HL-60 (cell line): ENCODE measurements at regions not wholly inside any gene's neighbourhood (a gene's known extent, or its start where the extent isn't known, plus 50 kb on each side); places are given as distances from the start of the nearest gene placed in this dataset.

Experiments used
- DNase-seq, 2 experiments: peaks; one replicate each; pipeline ENCODE4 v3.0.0-alpha.2; 2010 to 2020; ENCODE audit warnings: low read depth in 1 of 2, low spot score in 1 of 2
- H3K27ac ChIP-seq: fragments of 250-450 bp; sonication (Bioruptor Pico); replicated peaks from 2 replicates; pipeline ENCODE4 v1.5.1; 2020; ENCODE audit warnings: mild to moderate bottlenecking, moderate library complexity
- H3K27me3 ChIP-seq: fragments of 250-450 bp; sonication (Bioruptor Pico); 2 replicates; pipeline ENCODE4 v1.5.1; 2021; ENCODE audit warnings: mild to moderate bottlenecking, moderate library complexity; ENCODE audit not compliant: insufficient read depth, poor library complexity, severe bottlenecking
- H3K4me3 ChIP-seq: replicated peaks from 2 replicates; pipeline ENCODE4 v1.5.1; 2011; ENCODE audit warnings: mild to moderate bottlenecking, control low read depth, low read length; ENCODE audit not compliant: insufficient read depth
- GABPA ChIP-seq: IDR thresholded peaks from 2 replicates; pipeline ENCODE4 v1.6.1; 2012; ENCODE audit warnings: low read depth
- POLR2AphosphoS5 ChIP-seq: IDR thresholded peaks from 2 replicates; pipeline ENCODE4 v1.6.1; 2012; ENCODE audit warnings: low read depth
- SPI1 ChIP-seq: IDR thresholded peaks from 2 replicates; pipeline ENCODE4 v1.6.1; 2012; ENCODE audit warnings: low read depth, mild to moderate bottlenecking, borderline replicate concordance
- TF ChIP-seq, protein P1 (sequence below): IDR thresholded peaks from 2 replicates; pipeline ENCODE4 v1.6.1; 2012; ENCODE audit warnings: low read depth; ENCODE audit not compliant: insufficient replicate concordance
- TF ChIP-seq, protein P2 (sequence below): IDR thresholded peaks from one replicate; pipeline ENCODE4 v1.5.1; 2011; ENCODE audit warnings: low read length, control low read depth, inconsistent platforms; ENCODE audit not compliant: insufficient read depth

DNA sequence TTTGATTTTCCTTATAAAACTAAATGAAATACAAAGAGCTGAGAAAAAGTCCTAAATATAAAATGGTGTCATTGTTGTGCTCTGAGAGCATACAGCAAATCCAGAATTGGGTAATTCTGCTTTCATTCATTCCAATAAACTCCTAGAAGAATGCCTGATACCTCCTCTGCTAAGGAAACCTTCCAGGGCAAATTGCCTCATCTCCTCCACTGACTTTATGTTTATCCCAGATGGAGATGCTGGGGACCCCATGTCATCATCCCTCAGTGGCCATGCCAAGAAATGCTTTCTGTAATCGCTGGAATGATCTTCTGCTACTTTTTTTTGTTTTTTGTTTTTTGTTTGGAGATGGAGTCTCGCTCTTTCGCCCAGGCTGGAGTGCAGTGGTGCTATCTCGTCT lies 119.3 kb upstream of the PRKCQ start:
- TF ChIP-seq SPI1 = no peak
- no peak for TF ChIP-seq POLR2AphosphoS5
- TF ChIP-seq, protein P1, sequence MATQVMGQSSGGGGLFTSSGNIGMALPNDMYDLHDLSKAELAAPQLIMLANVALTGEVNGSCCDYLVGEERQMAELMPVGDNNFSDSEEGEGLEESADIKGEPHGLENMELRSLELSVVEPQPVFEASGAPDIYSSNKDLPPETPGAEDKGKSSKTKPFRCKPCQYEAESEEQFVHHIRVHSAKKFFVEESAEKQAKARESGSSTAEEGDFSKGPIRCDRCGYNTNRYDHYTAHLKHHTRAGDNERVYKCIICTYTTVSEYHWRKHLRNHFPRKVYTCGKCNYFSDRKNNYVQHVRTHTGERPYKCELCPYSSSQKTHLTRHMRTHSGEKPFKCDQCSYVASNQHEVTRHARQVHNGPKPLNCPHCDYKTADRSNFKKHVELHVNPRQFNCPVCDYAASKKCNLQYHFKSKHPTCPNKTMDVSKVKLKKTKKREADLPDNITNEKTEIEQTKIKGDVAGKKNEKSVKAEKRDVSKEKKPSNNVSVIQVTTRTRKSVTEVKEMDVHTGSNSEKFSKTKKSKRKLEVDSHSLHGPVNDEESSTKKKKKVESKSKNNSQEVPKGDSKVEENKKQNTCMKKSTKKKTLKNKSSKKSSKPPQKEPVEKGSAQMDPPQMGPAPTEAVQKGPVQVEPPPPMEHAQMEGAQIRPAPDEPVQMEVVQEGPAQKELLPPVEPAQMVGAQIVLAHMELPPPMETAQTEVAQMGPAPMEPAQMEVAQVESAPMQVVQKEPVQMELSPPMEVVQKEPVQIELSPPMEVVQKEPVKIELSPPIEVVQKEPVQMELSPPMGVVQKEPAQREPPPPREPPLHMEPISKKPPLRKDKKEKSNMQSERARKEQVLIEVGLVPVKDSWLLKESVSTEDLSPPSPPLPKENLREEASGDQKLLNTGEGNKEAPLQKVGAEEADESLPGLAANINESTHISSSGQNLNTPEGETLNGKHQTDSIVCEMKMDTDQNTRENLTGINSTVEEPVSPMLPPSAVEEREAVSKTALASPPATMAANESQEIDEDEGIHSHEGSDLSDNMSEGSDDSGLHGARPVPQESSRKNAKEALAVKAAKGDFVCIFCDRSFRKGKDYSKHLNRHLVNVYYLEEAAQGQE = no peak
- no peak for TF ChIP-seq GABPA
- TF ChIP-seq, protein P2, sequence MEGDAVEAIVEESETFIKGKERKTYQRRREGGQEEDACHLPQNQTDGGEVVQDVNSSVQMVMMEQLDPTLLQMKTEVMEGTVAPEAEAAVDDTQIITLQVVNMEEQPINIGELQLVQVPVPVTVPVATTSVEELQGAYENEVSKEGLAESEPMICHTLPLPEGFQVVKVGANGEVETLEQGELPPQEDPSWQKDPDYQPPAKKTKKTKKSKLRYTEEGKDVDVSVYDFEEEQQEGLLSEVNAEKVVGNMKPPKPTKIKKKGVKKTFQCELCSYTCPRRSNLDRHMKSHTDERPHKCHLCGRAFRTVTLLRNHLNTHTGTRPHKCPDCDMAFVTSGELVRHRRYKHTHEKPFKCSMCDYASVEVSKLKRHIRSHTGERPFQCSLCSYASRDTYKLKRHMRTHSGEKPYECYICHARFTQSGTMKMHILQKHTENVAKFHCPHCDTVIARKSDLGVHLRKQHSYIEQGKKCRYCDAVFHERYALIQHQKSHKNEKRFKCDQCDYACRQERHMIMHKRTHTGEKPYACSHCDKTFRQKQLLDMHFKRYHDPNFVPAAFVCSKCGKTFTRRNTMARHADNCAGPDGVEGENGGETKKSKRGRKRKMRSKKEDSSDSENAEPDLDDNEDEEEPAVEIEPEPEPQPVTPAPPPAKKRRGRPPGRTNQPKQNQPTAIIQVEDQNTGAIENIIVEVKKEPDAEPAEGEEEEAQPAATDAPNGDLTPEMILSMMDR = no peak
- DNase-seq = no peak
- no peaks in the 10 kb centered on the region for H3K27me3 ChIP-seq

DNA sequence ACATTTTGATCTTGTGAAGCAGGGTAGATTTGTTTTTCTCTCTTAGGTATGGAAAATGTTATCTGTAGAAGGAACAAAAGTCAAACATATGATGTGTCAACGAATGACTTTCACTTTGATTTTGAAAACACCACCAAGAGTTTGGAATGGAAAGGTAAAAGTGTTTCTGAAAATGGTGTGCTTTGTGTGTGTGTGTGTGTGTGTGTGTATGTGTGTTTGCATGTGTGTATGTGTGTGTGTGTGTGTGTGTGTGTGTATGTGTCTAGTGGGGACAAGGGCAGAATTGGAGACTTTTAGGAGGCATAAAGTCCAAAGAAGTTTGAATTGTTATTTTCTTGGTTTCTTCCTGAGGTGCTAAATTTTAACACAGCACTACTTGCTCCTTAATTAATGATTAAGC lies 115.4 kb upstream of the PRKCQ start:
- TF ChIP-seq POLR2AphosphoS5 (no peak), GABPA (no peak)
- no peak overlapping the region for H3K4me3 ChIP-seq
- H3K27ac ChIP-seq = no peak overlapping the region
- DNase-seq = no peak
- no peaks in the 10 kb centered on the region for H3K27me3 ChIP-seq

More for the DNA sequence above, 119.3 kb upstream of the PRKCQ start:
- H3K27ac ChIP-seq = no peak overlapping the region
- no peak overlapping the region for H3K4me3 ChIP-seq

DNA sequence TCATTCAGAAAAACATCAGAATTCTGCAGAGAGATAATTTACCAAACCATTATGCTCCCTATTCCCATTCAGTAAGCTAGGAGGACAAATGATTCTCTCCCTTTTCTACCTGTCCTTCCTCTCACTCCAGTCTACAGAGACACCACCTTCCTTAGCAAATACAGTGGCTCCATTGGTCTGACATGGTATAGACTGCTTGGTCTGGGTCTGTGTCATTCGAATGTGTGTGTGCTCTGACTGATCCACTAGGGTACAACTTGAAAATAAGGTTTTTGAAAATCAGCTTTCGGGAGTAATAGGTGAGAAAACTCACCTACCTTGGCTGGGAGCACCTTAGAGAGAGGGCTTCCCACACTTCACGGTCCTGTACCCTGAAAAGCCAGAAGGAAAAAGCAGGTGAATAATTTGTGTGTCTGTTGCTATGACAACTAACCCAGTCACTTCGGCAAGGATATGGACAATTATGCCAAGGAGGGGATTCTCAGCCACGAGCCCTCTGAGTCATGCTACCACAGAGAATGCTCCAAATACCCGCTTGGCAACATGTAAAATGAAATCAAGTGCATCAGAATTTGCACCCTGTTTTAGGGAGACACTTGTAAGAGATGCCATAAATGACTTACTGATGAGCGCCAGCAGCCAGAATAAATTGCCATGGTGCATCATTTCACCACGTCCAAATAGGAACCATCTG lies 114.5 kb upstream of the PRKCQ start:
- no peak for DNase-seq
- H3K4me3 ChIP-seq = no peak overlapping the region
- H3K27ac ChIP-seq = no peak overlapping the region
- TF ChIP-seq GABPA = no peak
- TF ChIP-seq SPI1 = no peak
- no peak for TF ChIP-seq POLR2AphosphoS5
- TF ChIP-seq, protein P2 = no peak
- TF ChIP-seq, protein P1 = no peak
- no peaks in the 10 kb centered on the region for H3K27me3 ChIP-seq

GRCh38 chr10:6692856-6693255 lies 112.8 kb upstream of the PRKCQ start:
- Histone ChIP-seq H3K27me3 (no peaks in the 10 kb centered on the region), H3K4me3 (no peak overlapping the region), H3K27ac (no peak overlapping the region)
- DNase-seq = no peak
- TF ChIP-seq, protein P2 = no peak
- no peak for TF ChIP-seq POLR2AphosphoS5
- TF ChIP-seq, protein P1 = no peak
- TF ChIP-seq SPI1 = no peak
- no peak for TF ChIP-seq GABPA
